ENCODE measurements at regions not wholly inside any gene's neighbourhood (a gene's known extent, or its start where the extent isn't known, plus 50 kb on each side); places are given as distances from the start of the nearest gene placed in this dataset.

DNA sequence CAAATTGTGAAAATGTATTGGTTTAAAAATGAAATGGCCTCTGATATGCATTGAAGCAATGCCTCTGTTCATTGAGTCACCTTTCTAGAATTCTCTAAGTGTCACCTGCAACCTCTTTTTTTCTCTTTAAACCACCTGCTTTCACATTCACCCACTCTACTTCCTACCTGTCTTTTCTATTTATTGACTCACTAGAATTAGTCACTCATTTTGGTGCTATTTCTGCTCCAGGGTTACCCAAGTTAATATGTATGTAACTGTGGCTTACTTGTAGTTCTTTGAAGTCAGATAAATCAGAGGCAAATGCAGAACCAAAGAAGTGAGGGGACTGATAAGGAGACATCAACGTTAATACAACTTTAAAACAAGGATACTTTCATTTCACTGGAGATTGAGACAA, 674.7 kb downstream of the CCSER2 start:
- ATAC-seq: no peak
- no peak for DNase-seq (ENCODE audit: low spot score)
- TF ChIP-seq SOX15 (CRISPR knock-in tag; IDR thresholded peaks at IDR 0.05): no peak
- no peak for TF ChIP-seq KAT7 (CRISPR knock-in tag; IDR thresholded peaks at IDR 0.05; ENCODE audit: borderline replicate concordance)
- TF ChIP-seq MXD4 (CRISPR knock-in tag; IDR thresholded peaks at IDR 0.05; ENCODE audit: borderline replicate concordance): no peak
- TF ChIP-seq, protein P1, sequence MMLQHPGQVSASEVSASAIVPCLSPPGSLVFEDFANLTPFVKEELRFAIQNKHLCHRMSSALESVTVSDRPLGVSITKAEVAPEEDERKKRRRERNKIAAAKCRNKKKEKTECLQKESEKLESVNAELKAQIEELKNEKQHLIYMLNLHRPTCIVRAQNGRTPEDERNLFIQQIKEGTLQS (CRISPR knock-in tag; conservative IDR thresholded peaks at IDR 0.05): no peak
- TF ChIP-seq TEAD4 (CRISPR knock-in tag; IDR thresholded peaks at IDR 0.05): no peak
- TF ChIP-seq, protein P2, sequence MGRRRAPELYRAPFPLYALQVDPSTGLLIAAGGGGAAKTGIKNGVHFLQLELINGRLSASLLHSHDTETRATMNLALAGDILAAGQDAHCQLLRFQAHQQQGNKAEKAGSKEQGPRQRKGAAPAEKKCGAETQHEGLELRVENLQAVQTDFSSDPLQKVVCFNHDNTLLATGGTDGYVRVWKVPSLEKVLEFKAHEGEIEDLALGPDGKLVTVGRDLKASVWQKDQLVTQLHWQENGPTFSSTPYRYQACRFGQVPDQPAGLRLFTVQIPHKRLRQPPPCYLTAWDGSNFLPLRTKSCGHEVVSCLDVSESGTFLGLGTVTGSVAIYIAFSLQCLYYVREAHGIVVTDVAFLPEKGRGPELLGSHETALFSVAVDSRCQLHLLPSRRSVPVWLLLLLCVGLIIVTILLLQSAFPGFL (CRISPR knock-in tag; IDR thresholded peaks at IDR 0.05; ENCODE audit: borderline replicate concordance): no peak
- TF ChIP-seq, protein P3, sequence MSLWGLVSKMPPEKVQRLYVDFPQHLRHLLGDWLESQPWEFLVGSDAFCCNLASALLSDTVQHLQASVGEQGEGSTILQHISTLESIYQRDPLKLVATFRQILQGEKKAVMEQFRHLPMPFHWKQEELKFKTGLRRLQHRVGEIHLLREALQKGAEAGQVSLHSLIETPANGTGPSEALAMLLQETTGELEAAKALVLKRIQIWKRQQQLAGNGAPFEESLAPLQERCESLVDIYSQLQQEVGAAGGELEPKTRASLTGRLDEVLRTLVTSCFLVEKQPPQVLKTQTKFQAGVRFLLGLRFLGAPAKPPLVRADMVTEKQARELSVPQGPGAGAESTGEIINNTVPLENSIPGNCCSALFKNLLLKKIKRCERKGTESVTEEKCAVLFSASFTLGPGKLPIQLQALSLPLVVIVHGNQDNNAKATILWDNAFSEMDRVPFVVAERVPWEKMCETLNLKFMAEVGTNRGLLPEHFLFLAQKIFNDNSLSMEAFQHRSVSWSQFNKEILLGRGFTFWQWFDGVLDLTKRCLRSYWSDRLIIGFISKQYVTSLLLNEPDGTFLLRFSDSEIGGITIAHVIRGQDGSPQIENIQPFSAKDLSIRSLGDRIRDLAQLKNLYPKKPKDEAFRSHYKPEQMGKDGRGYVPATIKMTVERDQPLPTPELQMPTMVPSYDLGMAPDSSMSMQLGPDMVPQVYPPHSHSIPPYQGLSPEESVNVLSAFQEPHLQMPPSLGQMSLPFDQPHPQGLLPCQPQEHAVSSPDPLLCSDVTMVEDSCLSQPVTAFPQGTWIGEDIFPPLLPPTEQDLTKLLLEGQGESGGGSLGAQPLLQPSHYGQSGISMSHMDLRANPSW (CRISPR knock-in tag; conservative IDR thresholded peaks at IDR 0.05; ENCODE audit: low read depth): no peak
- TF ChIP-seq, protein P4, sequence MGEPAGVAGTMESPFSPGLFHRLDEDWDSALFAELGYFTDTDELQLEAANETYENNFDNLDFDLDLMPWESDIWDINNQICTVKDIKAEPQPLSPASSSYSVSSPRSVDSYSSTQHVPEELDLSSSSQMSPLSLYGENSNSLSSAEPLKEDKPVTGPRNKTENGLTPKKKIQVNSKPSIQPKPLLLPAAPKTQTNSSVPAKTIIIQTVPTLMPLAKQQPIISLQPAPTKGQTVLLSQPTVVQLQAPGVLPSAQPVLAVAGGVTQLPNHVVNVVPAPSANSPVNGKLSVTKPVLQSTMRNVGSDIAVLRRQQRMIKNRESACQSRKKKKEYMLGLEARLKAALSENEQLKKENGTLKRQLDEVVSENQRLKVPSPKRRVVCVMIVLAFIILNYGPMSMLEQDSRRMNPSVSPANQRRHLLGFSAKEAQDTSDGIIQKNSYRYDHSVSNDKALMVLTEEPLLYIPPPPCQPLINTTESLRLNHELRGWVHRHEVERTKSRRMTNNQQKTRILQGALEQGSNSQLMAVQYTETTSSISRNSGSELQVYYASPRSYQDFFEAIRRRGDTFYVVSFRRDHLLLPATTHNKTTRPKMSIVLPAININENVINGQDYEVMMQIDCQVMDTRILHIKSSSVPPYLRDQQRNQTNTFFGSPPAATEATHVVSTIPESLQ (CRISPR knock-in tag; IDR thresholded peaks at IDR 0.05): no peak
- no peak for TF ChIP-seq RORB (CRISPR knock-in tag; IDR thresholded peaks at IDR 0.05)
- TF ChIP-seq, protein P5, sequence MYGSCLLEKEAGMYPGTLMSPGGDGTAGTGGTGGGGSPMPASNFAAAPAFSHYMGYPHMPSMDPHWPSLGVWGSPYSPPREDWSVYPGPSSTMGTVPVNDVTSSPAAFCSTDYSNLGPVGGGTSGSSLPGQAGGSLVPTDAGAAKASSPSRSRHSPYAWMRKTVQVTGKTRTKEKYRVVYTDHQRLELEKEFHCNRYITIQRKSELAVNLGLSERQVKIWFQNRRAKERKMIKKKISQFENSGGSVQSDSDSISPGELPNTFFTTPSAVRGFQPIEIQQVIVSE (CRISPR knock-in tag; IDR thresholded peaks at IDR 0.05; ENCODE audit: borderline replicate concordance): no peak
- TF ChIP-seq ATF1 (CRISPR knock-in tag; IDR thresholded peaks at IDR 0.05): no peak
- TF ChIP-seq GABPB1 (CRISPR knock-in tag; IDR thresholded peaks at IDR 0.05): no peak
- TF ChIP-seq, protein P6, sequence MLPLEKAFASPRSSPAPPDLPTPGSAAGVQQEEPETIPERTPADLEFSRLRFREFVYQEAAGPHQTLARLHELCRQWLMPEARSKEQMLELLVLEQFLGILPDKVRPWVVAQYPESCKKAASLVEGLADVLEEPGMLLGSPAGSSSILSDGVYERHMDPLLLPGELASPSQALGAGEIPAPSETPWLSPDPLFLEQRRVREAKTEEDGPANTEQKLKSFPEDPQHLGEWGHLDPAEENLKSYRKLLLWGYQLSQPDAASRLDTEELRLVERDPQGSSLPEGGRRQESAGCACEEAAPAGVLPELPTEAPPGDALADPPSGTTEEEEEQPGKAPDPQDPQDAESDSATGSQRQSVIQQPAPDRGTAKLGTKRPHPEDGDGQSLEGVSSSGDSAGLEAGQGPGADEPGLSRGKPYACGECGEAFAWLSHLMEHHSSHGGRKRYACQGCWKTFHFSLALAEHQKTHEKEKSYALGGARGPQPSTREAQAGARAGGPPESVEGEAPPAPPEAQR (CRISPR knock-in tag; IDR thresholded peaks at IDR 0.05): no peak
- TF ChIP-seq OVOL2 (CRISPR knock-in tag; IDR thresholded peaks at IDR 0.05; ENCODE audit: borderline replicate concordance): no peak
- TF ChIP-seq NR3C1 (CRISPR knock-in tag; conservative IDR thresholded peaks at IDR 0.05; ENCODE audit: low read depth): no peak
- no peaks in the 10 kb centered on the region for H3K36me3 Mint-ChIP-seq
- H3K27ac Mint-ChIP-seq: no peak overlapping the region
- ChIA-PET POLR2A (no interaction called here), CTCF (no interaction called here)
- H3K27me3 Mint-ChIP-seq (ENCODE audit: low read depth): no peaks in the 10 kb centered on the region
- H3K9me3 Mint-ChIP-seq: no peaks in the 10 kb centered on the region
- H3K4me1 Mint-ChIP-seq: 0 out of 2 replicates have a peak, but pooled peaks cover 2% of the 10 kb centered on the region
- no peak overlapping the region for H3K4me3 Mint-ChIP-seq

DNA sequence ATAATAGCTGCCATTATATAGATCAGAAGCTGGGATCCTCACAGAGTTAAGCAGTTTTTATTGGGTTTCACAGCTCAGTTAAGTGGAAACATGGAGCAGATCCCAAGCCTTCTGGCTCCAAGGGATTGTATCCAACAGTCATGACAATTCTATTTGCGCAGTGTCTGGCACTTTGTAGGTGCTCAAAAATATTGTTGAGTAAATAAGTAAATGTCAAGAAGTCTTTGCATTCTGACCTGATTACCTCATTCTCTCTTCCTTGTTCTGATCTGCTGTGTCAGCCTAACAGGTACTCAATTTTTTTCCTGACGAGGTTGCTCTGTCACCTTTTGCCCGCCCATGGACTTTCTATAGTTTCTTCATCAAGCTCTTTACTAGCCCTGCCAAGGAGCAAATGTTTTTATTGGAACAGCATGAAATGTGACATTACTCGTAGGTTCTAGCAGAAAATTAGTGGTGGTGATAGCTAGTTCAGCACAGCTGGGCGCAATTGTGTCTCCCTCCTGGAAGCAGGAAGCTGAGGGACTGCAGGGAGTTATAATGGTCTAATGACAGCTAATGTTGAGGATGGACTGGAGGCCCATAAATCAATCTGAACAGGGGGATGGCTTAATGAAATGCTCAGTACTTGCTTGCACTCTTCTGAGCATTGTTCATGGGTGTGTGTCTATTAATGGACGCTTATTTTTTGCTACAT, 680.2 kb downstream of the CCSER2 start:
- CTCF ChIA-PET: interaction anchor here (1.5 kb wide), 1 partner anchor 395 kb away, joined by 5 read pairs; no protein-coding TSS in a partner anchor
- Mint-ChIP-seq H3K36me3 (no peaks in the 10 kb centered on the region), H3K27ac (no peak overlapping the region), H3K27me3 (ENCODE audit: low read depth) (no peaks in the 10 kb centered on the region), H3K9me3 (peaks cover 3% of the 10 kb centered on the region; the same call in 1 of the 2 replicates), H3K4me3 (no peak overlapping the region), H3K4me1 (no peaks in the 10 kb centered on the region)
- ATAC-seq (no peak), DNase-seq (ENCODE audit: low spot score) (no peak)
- POLR2A ChIA-PET: no interaction called here
- TF ChIP-seq ZNF232 (CRISPR knock-in tag; IDR thresholded peaks at IDR 0.05): no peak
- TF ChIP-seq SP1 (CRISPR knock-in tag; conservative IDR thresholded peaks at IDR 0.05): no peak
- TF ChIP-seq, protein P7, sequence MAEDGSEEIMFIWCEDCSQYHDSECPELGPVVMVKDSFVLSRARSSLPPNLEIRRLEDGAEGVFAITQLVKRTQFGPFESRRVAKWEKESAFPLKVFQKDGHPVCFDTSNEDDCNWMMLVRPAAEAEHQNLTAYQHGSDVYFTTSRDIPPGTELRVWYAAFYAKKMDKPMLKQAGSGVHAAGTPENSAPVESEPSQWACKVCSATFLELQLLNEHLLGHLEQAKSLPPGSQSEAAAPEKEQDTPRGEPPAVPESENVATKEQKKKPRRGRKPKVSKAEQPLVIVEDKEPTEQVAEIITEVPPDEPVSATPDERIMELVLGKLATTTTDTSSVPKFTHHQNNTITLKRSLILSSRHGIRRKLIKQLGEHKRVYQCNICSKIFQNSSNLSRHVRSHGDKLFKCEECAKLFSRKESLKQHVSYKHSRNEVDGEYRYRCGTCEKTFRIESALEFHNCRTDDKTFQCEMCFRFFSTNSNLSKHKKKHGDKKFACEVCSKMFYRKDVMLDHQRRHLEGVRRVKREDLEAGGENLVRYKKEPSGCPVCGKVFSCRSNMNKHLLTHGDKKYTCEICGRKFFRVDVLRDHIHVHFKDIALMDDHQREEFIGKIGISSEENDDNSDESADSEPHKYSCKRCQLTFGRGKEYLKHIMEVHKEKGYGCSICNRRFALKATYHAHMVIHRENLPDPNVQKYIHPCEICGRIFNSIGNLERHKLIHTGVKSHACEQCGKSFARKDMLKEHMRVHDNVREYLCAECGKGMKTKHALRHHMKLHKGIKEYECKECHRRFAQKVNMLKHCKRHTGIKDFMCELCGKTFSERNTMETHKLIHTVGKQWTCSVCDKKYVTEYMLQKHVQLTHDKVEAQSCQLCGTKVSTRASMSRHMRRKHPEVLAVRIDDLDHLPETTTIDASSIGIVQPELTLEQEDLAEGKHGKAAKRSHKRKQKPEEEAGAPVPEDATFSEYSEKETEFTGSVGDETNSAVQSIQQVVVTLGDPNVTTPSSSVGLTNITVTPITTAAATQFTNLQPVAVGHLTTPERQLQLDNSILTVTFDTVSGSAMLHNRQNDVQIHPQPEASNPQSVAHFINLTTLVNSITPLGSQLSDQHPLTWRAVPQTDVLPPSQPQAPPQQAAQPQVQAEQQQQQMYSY (CRISPR knock-in tag; IDR thresholded peaks at IDR 0.05): no peak
- TF ChIP-seq ZNF121 (CRISPR knock-in tag; IDR thresholded peaks at IDR 0.05): no peak
- no peak for TF ChIP-seq JUN (CRISPR knock-in tag; IDR thresholded peaks at IDR 0.05)
- TF ChIP-seq MXD4 (CRISPR knock-in tag; IDR thresholded peaks at IDR 0.05; ENCODE audit: borderline replicate concordance): no peak
- TF ChIP-seq, protein P8, sequence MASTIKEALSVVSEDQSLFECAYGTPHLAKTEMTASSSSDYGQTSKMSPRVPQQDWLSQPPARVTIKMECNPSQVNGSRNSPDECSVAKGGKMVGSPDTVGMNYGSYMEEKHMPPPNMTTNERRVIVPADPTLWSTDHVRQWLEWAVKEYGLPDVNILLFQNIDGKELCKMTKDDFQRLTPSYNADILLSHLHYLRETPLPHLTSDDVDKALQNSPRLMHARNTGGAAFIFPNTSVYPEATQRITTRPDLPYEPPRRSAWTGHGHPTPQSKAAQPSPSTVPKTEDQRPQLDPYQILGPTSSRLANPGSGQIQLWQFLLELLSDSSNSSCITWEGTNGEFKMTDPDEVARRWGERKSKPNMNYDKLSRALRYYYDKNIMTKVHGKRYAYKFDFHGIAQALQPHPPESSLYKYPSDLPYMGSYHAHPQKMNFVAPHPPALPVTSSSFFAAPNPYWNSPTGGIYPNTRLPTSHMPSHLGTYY (CRISPR knock-in tag; IDR thresholded peaks at IDR 0.05): no peak

Data from WTC11 (cell line).